ENCODE measurements at regions not wholly inside any gene's neighbourhood (a gene's known extent, or its start where the extent isn't known, plus 50 kb on each side); places are given as distances from the start of the nearest gene placed in this dataset.

DNA sequence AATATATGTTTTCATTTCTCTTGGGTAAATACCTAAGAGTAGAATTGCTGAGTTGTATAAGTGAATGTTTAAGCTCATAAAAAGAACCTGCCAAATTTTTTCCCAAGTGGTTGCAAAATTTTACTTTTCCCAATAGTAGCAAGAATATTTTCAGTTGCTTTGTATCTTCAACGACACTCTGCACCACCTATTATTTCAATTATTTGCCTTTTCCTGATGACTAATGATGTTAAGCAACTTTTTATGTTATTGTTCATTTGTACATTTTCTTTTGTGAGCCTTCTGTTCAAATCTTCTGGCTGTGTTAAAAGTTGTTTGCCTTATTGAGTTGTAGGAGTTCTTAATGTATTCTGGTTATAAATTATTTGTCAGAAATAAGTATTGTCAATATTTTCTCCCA lies 299.1 kb upstream of the NRIP1 start:
- no peak for DNase-seq
- WGBS (ENCODE audit: extremely low coverage, insufficient read length, low lambda C conversion rate) = no CpG with 5 or more reads among the region's 1 CpG
- no peak overlapping the region for H3K4me3 Mint-ChIP-seq

More for the DNA sequence above, 299.1 kb upstream of the NRIP1 start:
- peaks cover 2% of the 10 kb centered on the region for H3K27me3 Mint-ChIP-seq (ENCODE audit: low read depth)
- no peaks in the 10 kb centered on the region for H3K23me2 ChIP-seq (ENCODE audit: insufficient read length, low read depth, low read length, poor library complexity, severe bottlenecking)
- H3K9me3 ChIP-seq (ENCODE audit: control insufficient read depth, low read depth, low read length) = no peaks in the 10 kb centered on the region
- no peak overlapping the region for H2BK15ac ChIP-seq (ENCODE audit: low read depth, low read length)
- H2BK5ac ChIP-seq (ENCODE audit: insufficient read length, low read length) = no peak overlapping the region
- no peaks in the 10 kb centered on the region for H3K27me3 ChIP-seq (ENCODE audit: insufficient read depth, low read length)
- H3K14ac ChIP-seq (ENCODE audit: insufficient read depth, low read length) = no peak overlapping the region
- no peak overlapping the region for H3K4me2 ChIP-seq (ENCODE audit: insufficient read depth, insufficient read length, low read length)
- H3K27ac ChIP-seq (ENCODE audit: insufficient read length, low read depth, low read length) = no peak overlapping the region
- H2BK120ac ChIP-seq (ENCODE audit: low read depth, low read length, poor library complexity, severe bottlenecking) = no peak overlapping the region
- peaks cover 18 to 29% of the 10 kb centered on the region in 2 experiments for H3K4me1 Mint-ChIP-seq
- H3K79me2 ChIP-seq (ENCODE audit: insufficient read depth, low read length) = no peaks in the 10 kb centered on the region
- no peak overlapping the region for H2BK20ac ChIP-seq (ENCODE audit: low read depth, low read length, poor library complexity, severe bottlenecking)
- H3K9me3 Mint-ChIP-seq = peaks cover 13 to 15% of the 10 kb centered on the region in 2 experiments
- H4K5ac ChIP-seq (ENCODE audit: insufficient read length, low read depth, low read length) = no peak overlapping the region
- H2AK5ac ChIP-seq (ENCODE audit: insufficient read length, low read length) = no peak overlapping the region
- H2AFZ ChIP-seq (ENCODE audit: low read length) = no peak overlapping the region
- no peak overlapping the region for H4K8ac ChIP-seq (replicated peaks; ENCODE audit: insufficient read length, low read depth, low read length)
- no peak overlapping the region for H3K9ac ChIP-seq (ENCODE audit: extremely low read depth, insufficient read length, low read length)
- H2BK12ac ChIP-seq (ENCODE audit: insufficient read length, low read depth, low read length) = no peak overlapping the region
- no peak overlapping the region for H3K23ac ChIP-seq (ENCODE audit: insufficient read length, low read depth, low read length)
- no peak overlapping the region for H3T11ph ChIP-seq (ENCODE audit: low read length)
- H4K20me1 ChIP-seq (ENCODE audit: control insufficient read depth, insufficient read depth, insufficient read length) = no peaks in the 10 kb centered on the region
- H3K18ac ChIP-seq (ENCODE audit: insufficient read length, low read depth, low read length) = no peak overlapping the region
- H4K91ac ChIP-seq (ENCODE audit: insufficient read length, low read depth, low read length) = no peak overlapping the region
- no peaks in the 10 kb centered on the region for H3K79me1 ChIP-seq (ENCODE audit: insufficient read depth, low read depth, low read length, poor library complexity, severe bottlenecking)
- H3K56ac ChIP-seq (ENCODE audit: insufficient read length, low read depth, low read length) = no peak overlapping the region
- peaks cover 4% of the 10 kb centered on the region; the same call in 1 of the 2 replicates for H3K4me1 ChIP-seq (ENCODE audit: insufficient read depth, low read length)
- TF ChIP-seq, protein P1, sequence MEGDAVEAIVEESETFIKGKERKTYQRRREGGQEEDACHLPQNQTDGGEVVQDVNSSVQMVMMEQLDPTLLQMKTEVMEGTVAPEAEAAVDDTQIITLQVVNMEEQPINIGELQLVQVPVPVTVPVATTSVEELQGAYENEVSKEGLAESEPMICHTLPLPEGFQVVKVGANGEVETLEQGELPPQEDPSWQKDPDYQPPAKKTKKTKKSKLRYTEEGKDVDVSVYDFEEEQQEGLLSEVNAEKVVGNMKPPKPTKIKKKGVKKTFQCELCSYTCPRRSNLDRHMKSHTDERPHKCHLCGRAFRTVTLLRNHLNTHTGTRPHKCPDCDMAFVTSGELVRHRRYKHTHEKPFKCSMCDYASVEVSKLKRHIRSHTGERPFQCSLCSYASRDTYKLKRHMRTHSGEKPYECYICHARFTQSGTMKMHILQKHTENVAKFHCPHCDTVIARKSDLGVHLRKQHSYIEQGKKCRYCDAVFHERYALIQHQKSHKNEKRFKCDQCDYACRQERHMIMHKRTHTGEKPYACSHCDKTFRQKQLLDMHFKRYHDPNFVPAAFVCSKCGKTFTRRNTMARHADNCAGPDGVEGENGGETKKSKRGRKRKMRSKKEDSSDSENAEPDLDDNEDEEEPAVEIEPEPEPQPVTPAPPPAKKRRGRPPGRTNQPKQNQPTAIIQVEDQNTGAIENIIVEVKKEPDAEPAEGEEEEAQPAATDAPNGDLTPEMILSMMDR (conservative IDR thresholded peaks at IDR 0.05) = no peak
- no peak overlapping the region for H3K27ac Mint-ChIP-seq
- H3K36me3 Mint-ChIP-seq (ENCODE audit: insufficient read depth in 1 of 3, low read depth in 3 of 3) = peaks cover 9 to 16% (median 14%) of the 10 kb centered on the region in 3 experiments
- no peak overlapping the region for H3K4ac ChIP-seq (ENCODE audit: low read depth, low read length)
